NCI-H1105 (cell line): ENCODE measurements at regions not wholly inside any gene's neighbourhood (a gene's known extent, or its start where the extent isn't known, plus 50 kb on each side); places are given as distances from the start of the nearest gene placed in this dataset.
"Not testable (repeated sequence)": the region's sequence is repeated elsewhere in the genome, so short reads cannot be mapped to it uniquely, and the experiment has no call there.

Source experiments
- DNase-seq: peaks from one replicate; lab custom pipeline; 2025; lab: John Stamatoyannopoulos, UW

- DNase-seq, result no peak
Observed at GRCh38 chr2:12452185-12452584, 264.6 kb upstream of the TRIB2 start.

DNA sequence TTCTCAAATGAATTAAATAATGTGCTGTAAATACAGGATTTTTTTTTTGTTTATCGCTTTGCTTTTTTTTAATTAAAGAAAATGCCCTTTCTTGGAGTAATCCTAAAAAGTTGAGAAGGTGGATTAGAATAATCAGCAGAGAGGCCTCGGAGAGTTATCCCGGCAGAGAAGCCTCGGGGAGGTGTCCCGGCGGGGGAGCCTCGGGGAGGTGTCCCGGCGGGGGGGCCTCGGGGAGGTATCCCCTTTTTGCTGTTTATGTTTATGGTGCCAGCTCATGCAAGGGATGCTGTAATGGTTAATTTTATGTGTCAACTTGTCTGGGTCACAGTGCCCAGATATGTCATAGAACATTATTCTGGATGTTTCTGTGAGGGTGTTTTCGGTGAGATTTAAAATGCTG, 263.0 kb upstream of the TRIB2 start:
- DNase-seq, result no peak

DNA sequence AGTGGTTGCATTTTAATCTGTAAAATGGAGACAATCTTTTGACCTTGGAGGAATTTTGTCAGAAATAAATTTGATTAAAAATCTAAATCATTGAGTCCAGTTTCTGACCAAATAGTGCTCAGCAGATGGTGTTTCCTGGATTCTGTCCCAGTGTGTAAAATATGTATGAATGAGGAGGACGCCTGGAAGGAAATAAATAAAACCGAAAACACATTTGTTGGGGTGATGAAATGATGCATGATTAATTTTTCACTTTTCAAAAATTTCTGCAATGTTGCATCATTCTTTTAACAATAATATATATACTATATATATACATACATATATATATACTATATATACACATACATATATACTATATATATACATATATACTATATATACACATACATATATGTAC, 261.1 kb upstream of the TRIB2 start:
- no peak for DNase-seq

- no peak for DNase-seq
Observed at GRCh38 chr2:12456293-12457106, 260.2 kb upstream of the TRIB2 start.

- no peak for DNase-seq
Observed at GRCh38 chr2:12457831-12458230, 258.9 kb upstream of the TRIB2 start.

DNA sequence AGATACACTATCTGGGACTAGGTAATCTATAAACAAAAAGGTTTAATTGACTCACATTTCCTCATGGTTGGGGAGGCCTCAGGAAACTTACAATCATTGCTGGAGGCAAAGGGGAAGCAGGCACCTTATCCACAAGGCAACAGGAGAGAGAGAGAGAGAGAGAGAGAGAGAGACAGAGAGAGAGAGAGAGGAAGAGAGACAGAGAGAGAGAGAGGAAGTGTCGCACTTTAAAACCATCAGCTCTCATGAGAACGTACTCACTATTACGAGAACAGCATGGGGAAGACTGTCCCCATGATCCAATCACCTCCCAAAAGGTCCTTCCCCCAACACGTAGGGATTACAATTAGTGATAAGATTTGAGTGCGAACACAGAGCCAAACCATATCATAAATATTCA, 253.5 kb upstream of the TRIB2 start:
- no peak for DNase-seq

DNA sequence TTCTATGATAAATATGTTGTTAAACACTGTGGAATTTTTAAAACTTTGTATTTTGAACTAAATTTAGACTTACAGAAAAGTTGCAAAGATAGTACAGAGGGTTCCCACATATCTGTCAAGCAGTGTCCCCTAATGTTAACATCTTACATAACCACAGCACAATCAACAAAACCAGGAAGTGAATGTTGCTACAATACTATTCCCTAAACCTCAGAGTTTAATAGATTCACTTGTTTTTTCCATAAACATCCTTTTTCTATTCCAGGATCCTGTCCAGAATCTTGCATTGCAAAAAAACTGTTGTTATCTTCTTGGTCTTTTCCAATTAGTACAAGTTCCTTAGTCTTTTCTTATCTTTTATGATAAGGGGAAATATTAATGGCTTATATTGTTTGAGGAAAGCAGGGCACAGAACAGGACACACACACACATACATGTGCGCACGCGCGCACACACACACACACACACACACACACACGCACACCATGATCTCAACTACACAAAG, 251.1 kb upstream of the TRIB2 start:
- DNase-seq, result no peak

- DNase-seq, result no peak
Observed at GRCh38 chr2:12467303-12467702, 249.4 kb upstream of the TRIB2 start.

DNA sequence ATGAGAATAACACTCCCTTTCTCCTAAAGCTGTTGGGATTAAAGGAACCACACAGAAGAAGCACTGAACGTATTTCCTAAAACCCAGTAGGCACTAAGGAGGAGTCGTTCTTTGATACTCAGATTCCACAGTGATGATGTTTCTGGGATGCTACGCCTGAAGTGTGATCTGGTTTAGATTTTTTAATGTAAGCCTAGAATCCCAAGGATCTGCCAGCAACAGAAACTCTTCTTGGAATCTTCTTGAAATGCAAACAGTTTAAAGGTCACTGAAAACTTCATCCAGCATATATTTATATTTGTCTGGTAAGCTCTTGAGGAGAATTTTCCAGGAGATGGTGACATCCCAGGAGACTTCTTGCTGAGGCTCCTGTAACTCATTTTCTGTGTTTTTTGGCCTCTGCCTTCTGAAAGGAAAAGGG, 247.6 kb upstream of the TRIB2 start:
- DNase-seq, result no peak

GRCh38 chr2:12472265-12472664, 244.5 kb upstream of the TRIB2 start:
- DNase-seq, result not testable (repeated sequence)

- DNase-seq, result no peak
Observed at GRCh38 chr2:12478151-12479064, 238.3 kb upstream of the TRIB2 start.

- no peak for DNase-seq
Observed at GRCh38 chr2:12479065-12479601, 237.6 kb upstream of the TRIB2 start.

GRCh38 chr2:12484536-12485115, 232.1 kb upstream of the TRIB2 start:
- no peak for DNase-seq

DNA sequence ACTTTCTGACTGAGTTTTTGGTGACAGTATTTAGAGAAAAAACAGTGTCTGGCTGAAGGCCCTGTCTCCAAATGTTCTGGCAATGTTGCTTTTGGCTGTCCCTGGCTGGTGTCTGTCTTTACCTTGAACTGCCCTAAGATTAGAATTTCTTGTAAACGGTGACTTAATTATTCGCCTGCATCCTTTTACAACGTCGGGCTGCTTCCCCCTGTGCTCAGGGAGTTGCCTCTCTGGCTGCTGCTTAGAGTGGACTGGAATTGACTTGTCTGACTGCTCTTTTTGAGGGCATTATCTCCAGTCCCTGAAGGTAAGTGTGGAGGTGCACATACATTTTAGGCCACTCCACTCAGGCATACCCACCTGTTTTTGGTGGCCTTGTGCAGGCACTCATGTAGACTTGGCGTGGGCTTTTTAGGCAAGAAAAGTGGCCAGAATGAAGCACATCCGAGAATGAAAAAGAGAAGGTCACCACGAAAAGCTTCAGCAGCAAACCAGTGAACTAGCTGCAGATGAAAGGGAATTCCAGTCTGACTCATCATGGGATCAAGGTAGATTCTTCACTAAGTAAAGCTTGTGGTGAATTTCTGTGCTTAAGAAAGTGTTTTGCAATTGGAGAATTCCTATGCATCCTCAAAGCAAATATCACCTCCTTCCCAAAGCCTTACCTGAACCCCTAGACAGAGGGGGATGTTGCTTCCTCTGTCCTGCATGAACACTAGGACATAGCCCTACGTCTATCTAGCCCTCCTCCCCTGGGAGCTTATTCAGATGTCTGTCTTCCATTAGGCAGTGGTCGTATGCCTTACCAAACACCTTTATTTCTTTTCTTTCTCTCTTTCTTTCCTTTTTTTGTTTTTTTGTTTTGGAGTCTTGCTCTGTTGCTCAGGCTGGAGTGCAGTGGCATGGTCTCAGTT, 230.3 kb upstream of the TRIB2 start:
- DNase-seq, result no peak

DNA sequence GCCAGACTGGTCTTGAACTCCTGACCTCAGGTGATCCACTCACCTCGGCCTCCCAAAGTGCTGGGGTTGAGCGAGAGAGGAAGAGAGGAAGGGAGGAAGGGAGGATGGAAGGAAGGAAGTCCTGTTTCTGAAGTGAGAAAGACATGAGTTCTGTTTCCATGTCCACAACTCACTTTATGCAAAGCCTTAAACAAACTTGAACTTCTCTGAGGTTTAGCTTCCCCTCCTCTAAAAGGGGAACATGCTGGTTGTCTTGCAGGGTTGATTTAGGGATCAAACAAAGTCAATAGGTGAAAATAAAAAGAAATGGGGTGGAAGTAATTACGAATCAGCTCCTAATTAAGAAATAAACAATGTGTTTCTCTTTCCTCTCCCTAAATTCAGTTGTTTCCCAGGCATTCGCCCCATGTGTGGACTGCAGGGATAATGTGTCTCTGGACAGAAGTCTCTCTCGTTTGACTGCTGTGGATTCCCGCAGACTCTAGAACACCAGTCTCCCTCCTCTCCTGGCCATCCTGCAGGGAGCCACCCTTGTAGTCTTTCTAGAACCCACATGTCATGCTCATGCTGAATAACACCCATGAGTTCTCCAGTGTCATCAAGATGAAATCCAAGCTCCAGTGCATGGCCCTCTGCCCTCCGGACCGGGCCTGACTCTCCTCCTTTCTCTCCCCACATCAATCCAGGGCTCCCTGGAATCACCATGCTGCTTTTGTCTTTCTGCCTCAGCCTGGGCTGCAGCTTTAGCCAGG, 229.3 kb upstream of the TRIB2 start:
- DNase-seq, result no peak

DNA sequence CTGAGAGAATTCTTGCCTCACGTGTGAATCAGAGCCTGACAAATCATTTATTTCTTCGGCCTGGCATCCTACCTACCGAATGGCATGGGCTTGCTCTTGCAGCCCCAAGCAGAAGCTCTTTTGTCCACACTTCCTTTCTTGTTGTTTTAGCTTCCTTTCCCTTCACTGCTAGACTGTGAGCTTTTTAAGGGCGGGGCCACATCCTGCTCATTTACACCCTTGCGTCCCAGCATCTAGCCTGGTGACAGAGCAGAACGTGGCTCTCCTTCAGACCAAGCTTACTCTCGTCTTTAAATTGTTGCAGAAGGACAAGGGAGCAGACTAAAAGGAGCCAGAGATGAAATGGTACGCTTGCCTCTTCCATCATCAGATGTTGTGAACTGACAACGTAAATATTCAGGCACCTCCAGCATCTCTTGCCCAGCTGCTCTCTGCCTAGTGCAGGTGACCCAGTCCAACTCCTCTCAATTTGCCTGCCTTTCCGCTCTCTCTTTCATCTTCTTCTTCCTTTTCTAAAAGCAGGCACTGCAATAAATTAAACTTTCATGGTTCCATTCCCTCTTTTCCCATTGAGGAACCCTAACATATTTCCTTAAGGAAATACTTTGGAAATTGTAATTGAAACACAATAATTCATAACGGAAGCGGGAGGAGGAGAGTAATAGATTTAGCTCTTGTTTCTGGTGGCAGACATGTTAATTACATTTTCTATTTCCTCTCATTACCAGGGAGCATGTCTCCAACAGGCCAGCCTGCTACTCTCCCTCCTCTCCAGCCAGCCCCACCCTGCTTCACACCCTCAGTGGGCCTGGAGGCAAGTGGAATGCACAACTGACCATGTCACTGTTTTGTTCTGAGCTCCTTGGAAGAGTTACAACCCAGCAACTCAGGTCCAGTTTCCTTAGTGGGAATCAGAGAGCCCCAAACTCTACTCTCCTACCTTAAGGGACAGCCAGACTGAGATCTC, 228.1 kb upstream of the TRIB2 start:
- no peak for DNase-seq

GRCh38 chr2:12490641-12491040, 226.1 kb upstream of the TRIB2 start:
- DNase-seq, result no peak

- DNase-seq, result not testable (repeated sequence)
Observed at GRCh38 chr2:12492360-12492759, 224.4 kb upstream of the TRIB2 start.

DNA sequence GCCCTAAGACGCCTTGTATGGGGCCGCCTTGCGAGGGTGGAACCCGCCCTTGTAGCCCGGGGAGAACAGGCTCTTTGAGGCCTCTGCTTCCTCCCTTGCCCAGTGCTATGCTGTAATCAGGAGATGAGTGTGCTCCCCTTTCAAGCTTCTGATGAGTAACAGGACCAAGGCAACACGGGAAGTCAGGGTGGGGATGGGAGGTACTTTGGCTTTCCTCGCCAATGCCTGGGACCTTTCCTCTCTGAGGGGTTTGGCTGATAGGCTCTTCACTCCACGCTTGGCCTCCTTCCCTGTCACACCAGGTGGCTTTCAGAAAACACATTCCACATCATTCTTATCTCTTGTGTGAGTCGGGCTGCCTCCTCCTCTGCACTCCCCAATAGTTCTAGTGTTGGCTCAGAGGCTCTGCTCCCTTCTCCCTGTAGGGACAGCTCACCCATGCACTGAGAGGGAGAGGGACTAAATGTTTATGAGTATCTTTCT, 223.7 kb upstream of the TRIB2 start:
- no peak for DNase-seq
